Fibroblast of lung (primary cell): ENCODE measurements at regions not wholly inside any gene's neighbourhood (a gene's known extent, or its start where the extent isn't known, plus 50 kb on each side); places are given as distances from the start of the nearest gene placed in this dataset.

Experiments used
- DNase-seq, 2 donors: peaks; one replicate each; pipeline versions ENCODE4 v3.0.0 to v3.0.0-alpha.2; 2010; ENCODE audit warnings: low read depth in 2 of 2
- H2AFZ ChIP-seq: 2 replicates; pipeline ENCODE4 v1.5.1; 2012; ENCODE audit warnings: low read length, control low read depth, inconsistent platforms
- H3K27ac ChIP-seq: 2 replicates; pipeline ENCODE4 v1.5.1; 2011; ENCODE audit warnings: low read length, control low read depth; ENCODE audit not compliant: insufficient read depth
- H3K27me3 ChIP-seq: 2 replicates; pipeline ENCODE4 v1.5.1; 2011; ENCODE audit warnings: mild to moderate bottlenecking, low read length; ENCODE audit not compliant: control insufficient read depth, insufficient read depth
- H3K36me3 ChIP-seq: 2 replicates; pipeline ENCODE4 v1.5.1; 2011; ENCODE audit warnings: low read length; ENCODE audit not compliant: control insufficient read depth, insufficient read depth
- H3K4me1 ChIP-seq: 2 replicates; pipeline ENCODE4 v1.5.1; 2011; ENCODE audit warnings: low read length; ENCODE audit not compliant: control insufficient read depth, insufficient read depth; ENCODE audit errors: extremely low read depth
- H3K4me2 ChIP-seq: 2 replicates; pipeline ENCODE4 v1.5.1; 2011; ENCODE audit warnings: low read length, control low read depth; ENCODE audit not compliant: insufficient read depth; ENCODE audit errors: extremely low read depth
- H3K4me3 ChIP-seq, 4 experiments: fragments of 200-600 bp in 1 of 4; sonication (generic) in 1 of 4; replicated peaks in 1 of 4; 2 replicates each; pipeline ENCODE4 v1.5.1; 2011 to 2016; ENCODE audit warnings: low read length in 4 of 4, low read depth in 3 of 4, mild to moderate bottlenecking in 3 of 4, control low read depth in 2 of 4, inconsistent platforms in 1 of 4, mixed read lengths in 1 of 4; ENCODE audit not compliant: insufficient read depth in 1 of 4; ENCODE audit errors: control extremely low read depth in 1 of 4
- H3K79me2 ChIP-seq: 2 replicates; pipeline ENCODE4 v1.5.1; 2012; ENCODE audit warnings: mild to moderate bottlenecking, low read length, inconsistent platforms; ENCODE audit not compliant: control insufficient read depth, insufficient read depth
- H3K9ac ChIP-seq: 2 replicates; pipeline ENCODE4 v1.5.1; 2011; ENCODE audit warnings: mild to moderate bottlenecking, low read length, control low read depth; ENCODE audit not compliant: insufficient read depth
- H3K9me3 ChIP-seq: 2 replicates; pipeline ENCODE4 v1.5.1; 2012; ENCODE audit warnings: low read depth, low read length; ENCODE audit not compliant: control insufficient read depth, insufficient read depth
- H4K20me1 ChIP-seq: 2 replicates; pipeline ENCODE4 v1.5.1; 2011; ENCODE audit warnings: low read length; ENCODE audit not compliant: control insufficient read depth, insufficient read depth; ENCODE audit errors: extremely low read depth
- EZH2 ChIP-seq: IDR thresholded peaks from 2 replicates; pipeline ENCODE4 v1.5.1; 2012; ENCODE audit warnings: low read length, control low read depth, mild to moderate bottlenecking; ENCODE audit errors: missing control alignments
- TF ChIP-seq, protein P1 (sequence below), 2 donors: IDR thresholded peaks in 1 of 2; conservative IDR thresholded peaks in 1 of 2; 1 replicate in 1 of 2; 2 replicates in 1 of 2; pipeline ENCODE4 v1.5.1; 2011 to 2012; ENCODE audit warnings: low read length in 2 of 2, control low read depth in 1 of 2, inconsistent platforms in 1 of 2, low read depth in 1 of 2, mild to moderate bottlenecking in 1 of 2

DNA sequence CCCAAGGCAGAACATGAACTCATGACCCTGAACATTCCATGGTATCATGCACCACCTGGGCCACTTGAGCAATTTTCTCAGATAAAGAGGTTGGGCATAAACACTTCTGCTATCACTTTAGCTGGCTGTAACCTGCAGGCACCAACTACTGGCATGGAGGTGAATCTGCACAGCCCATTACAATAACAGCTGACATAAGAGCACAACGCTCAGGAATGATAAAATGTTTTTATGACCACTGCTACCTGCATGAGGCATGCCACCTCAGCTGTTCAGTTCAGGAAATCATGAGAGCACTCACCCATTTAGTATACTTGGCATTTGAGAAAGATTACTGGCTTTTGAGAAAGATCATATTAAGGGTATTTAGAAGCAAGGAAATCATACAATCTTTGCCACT, 85.7 kb upstream of the SPIN4 start:
- DNase-seq, result no peak
- Histone ChIP-seq H2AFZ (no peak overlapping the region), H3K36me3 (no peaks in the 10 kb centered on the region), H3K79me2 (no peaks in the 10 kb centered on the region), H3K27me3 (no peaks in the 10 kb centered on the region), H3K4me3 (no peak overlapping the region), H3K9me3 (no peaks in the 10 kb centered on the region), H3K27ac (no peak overlapping the region), H3K4me2 (no peak overlapping the region), H3K4me1 (no peaks in the 10 kb centered on the region), H3K9ac (no peak overlapping the region), H4K20me1 (no peaks in the 10 kb centered on the region)
- TF ChIP-seq, protein P1, sequence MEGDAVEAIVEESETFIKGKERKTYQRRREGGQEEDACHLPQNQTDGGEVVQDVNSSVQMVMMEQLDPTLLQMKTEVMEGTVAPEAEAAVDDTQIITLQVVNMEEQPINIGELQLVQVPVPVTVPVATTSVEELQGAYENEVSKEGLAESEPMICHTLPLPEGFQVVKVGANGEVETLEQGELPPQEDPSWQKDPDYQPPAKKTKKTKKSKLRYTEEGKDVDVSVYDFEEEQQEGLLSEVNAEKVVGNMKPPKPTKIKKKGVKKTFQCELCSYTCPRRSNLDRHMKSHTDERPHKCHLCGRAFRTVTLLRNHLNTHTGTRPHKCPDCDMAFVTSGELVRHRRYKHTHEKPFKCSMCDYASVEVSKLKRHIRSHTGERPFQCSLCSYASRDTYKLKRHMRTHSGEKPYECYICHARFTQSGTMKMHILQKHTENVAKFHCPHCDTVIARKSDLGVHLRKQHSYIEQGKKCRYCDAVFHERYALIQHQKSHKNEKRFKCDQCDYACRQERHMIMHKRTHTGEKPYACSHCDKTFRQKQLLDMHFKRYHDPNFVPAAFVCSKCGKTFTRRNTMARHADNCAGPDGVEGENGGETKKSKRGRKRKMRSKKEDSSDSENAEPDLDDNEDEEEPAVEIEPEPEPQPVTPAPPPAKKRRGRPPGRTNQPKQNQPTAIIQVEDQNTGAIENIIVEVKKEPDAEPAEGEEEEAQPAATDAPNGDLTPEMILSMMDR (conservative IDR thresholded peaks at IDR 0.05 in 1 of 2, IDR thresholded peaks at IDR 0.05 in 1 of 2; ENCODE audit: low read depth in 1 of 2, low read length in 2 of 2), result no peak
- no peak for TF ChIP-seq EZH2

DNA sequence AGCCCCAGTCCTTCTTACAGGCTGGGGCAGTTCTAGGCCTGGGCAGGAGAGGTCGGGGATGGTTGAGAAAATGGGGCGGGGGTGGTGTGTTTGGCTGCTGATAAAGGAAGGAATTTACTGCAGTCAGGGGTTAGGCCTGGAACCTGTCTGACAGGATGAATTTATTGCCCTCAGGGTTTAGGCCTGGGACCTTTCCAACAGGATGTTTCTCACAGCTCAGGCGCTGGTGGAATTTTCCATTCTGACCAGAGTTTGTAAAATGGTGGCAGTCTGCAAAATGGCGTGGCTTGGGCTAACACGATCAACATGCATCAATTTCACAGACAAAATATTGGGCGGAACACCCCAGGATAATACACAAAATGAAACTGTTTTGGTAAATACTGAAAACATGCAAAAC, 83.5 kb upstream of the SPIN4 start:
- Histone ChIP-seq H4K20me1 (no peaks in the 10 kb centered on the region), H3K4me1 (no peaks in the 10 kb centered on the region), H3K9me3 (no peaks in the 10 kb centered on the region), H3K79me2 (no peaks in the 10 kb centered on the region), H3K27me3 (no peaks in the 10 kb centered on the region), H3K27ac (no peak overlapping the region), H3K4me2 (no peak overlapping the region), H3K36me3 (no peaks in the 10 kb centered on the region), H3K9ac (no peak overlapping the region), H2AFZ (no peak overlapping the region), H3K4me3 (no peak overlapping the region)
- peak in 1 of 2 donors; percentile 58 for DNase-seq
- TF ChIP-seq, protein P1 (conservative IDR thresholded peaks at IDR 0.05 in 1 of 2, IDR thresholded peaks at IDR 0.05 in 1 of 2; ENCODE audit: low read depth in 1 of 2, low read length in 2 of 2), result no peak
- no peak for TF ChIP-seq EZH2

DNA sequence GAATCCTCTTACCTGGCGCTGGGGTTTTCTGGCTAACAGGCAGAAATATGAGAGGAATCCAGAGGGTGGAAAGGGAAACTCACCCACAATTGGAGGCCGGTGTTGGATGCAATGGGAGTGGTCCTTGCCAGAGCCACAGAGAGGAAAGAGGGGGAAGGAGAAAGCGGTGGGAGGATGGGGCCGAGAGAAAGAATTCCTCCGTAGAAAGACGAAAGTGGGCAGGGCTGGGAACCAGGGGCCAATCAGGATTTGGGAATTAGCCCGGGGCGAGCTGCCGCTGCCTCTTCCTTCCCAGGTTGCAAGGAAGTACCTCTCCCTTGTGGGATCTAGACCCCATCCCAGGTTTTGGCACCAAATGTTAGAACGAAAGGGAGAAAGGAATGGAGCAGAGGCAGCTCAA, 83.1 kb upstream of the SPIN4 start:
- no peaks in the 10 kb centered on the region for H3K27me3 ChIP-seq
- DNase-seq, result no peak
- no peaks in the 10 kb centered on the region for H3K79me2 ChIP-seq
- no peak overlapping the region for H3K4me2 ChIP-seq
- no peaks in the 10 kb centered on the region for H3K4me1 ChIP-seq
- H4K20me1 ChIP-seq, result no peaks in the 10 kb centered on the region
- TF ChIP-seq, protein P1 (conservative IDR thresholded peaks at IDR 0.05 in 1 of 2, IDR thresholded peaks at IDR 0.05 in 1 of 2; ENCODE audit: low read depth in 1 of 2, low read length in 2 of 2), result no peak
- TF ChIP-seq EZH2, result no peak
- H3K9ac ChIP-seq, result no peak overlapping the region
- H2AFZ ChIP-seq, result no peak overlapping the region
- no peaks in the 10 kb centered on the region for H3K9me3 ChIP-seq
- no peak overlapping the region for H3K27ac ChIP-seq
- no peak overlapping the region for H3K4me3 ChIP-seq
- H3K36me3 ChIP-seq, result no peaks in the 10 kb centered on the region
